ENCODE measurements at regions not wholly inside any gene's neighbourhood (a gene's known extent, or its start where the extent isn't known, plus 50 kb on each side); places are given as distances from the start of the nearest gene placed in this dataset.
A peak's percentile ranks its signal among the peaks of the same experiment; 100 is the strongest.

- H3K27ac ChIP-seq, result no peak overlapping the region
- H3K36me3 ChIP-seq, result no peaks in the 10 kb centered on the region
- H3K4me3 ChIP-seq, result no peak overlapping the region
- H3K27me3 ChIP-seq, result no peaks in the 10 kb centered on the region
- no peak for TF ChIP-seq CTCF (IDR thresholded peaks at IDR 0.05)
- peaks cover 0 to 8% of the 10 kb centered on the region in 2 donors for H3K4me1 ChIP-seq
- DNase-seq (ENCODE audit: low spot score), result no peak
- H3K9me3 ChIP-seq, result no peaks in the 10 kb centered on the region
These were observed 485.1 kb upstream of the CD180 start for GRCh38 chr5:67681703-67682102.

GRCh38 chr5:67680099-67680498 lies 483.5 kb upstream of the CD180 start:
- Histone ChIP-seq H3K27ac (peak overlapping the region in 1 of 2 donors; percentile 16), H3K36me3 (no peaks in the 10 kb centered on the region), H3K27me3 (no peaks in the 10 kb centered on the region), H3K9me3 (no peaks in the 10 kb centered on the region), H3K4me1 (peaks cover 0 to 8% of the 10 kb centered on the region in 2 donors), H3K4me3 (no peak overlapping the region)
- TF ChIP-seq CTCF (IDR thresholded peaks at IDR 0.05), result no peak
- no peak for DNase-seq (ENCODE audit: low spot score)

GRCh38 chr5:67679184-67679841 lies 482.7 kb upstream of the CD180 start:
- Histone ChIP-seq H3K9me3 (no peaks in the 10 kb centered on the region), H3K36me3 (no peaks in the 10 kb centered on the region), H3K4me1 (peaks cover 0 to 8% of the 10 kb centered on the region in 2 donors), H3K27me3 (no peaks in the 10 kb centered on the region), H3K4me3 (no peak overlapping the region), H3K27ac (no peak overlapping the region)
- DNase-seq (ENCODE audit: low spot score), result no peak
- no peak for TF ChIP-seq CTCF (IDR thresholded peaks at IDR 0.05)

GRCh38 chr5:67678594-67678993 lies 482.0 kb upstream of the CD180 start:
- H3K4me1 ChIP-seq, result peaks cover 0 to 8% of the 10 kb centered on the region in 2 donors
- no peaks in the 10 kb centered on the region for H3K27me3 ChIP-seq
- TF ChIP-seq CTCF (IDR thresholded peaks at IDR 0.05), result no peak
- no peak overlapping the region for H3K4me3 ChIP-seq
- H3K36me3 ChIP-seq, result no peaks in the 10 kb centered on the region
- DNase-seq (ENCODE audit: low spot score), result no peak
- H3K27ac ChIP-seq, result no peak overlapping the region
- H3K9me3 ChIP-seq, result no peaks in the 10 kb centered on the region

- Histone ChIP-seq H3K4me1 (peaks cover 0 to 8% of the 10 kb centered on the region in 2 donors), H3K27me3 (no peaks in the 10 kb centered on the region), H3K27ac (no peak overlapping the region), H3K4me3 (no peak overlapping the region), H3K36me3 (no peaks in the 10 kb centered on the region), H3K9me3 (no peaks in the 10 kb centered on the region)
- TF ChIP-seq CTCF (IDR thresholded peaks at IDR 0.05), result no peak
- DNase-seq (ENCODE audit: low spot score), result no peak
These were observed 480.9 kb upstream of the CD180 start for GRCh38 chr5:67677422-67677970.

- Histone ChIP-seq H3K36me3 (no peaks in the 10 kb centered on the region), H3K27me3 (no peaks in the 10 kb centered on the region), H3K4me3 (no peak overlapping the region), H3K9me3 (no peaks in the 10 kb centered on the region), H3K27ac (no peak overlapping the region), H3K4me1 (peaks cover 0 to 8% of the 10 kb centered on the region in 2 donors)
- TF ChIP-seq CTCF (IDR thresholded peaks at IDR 0.05), result no peak
- DNase-seq (ENCODE audit: low spot score), result no peak
These were observed 480.3 kb upstream of the CD180 start for GRCh38 chr5:67676863-67677262.

Data from right atrium auricular region (tissue), 2 donors.